ENCODE measurements at regions not wholly inside any gene's neighbourhood (a gene's known extent, or its start where the extent isn't known, plus 50 kb on each side); places are given as distances from the start of the nearest gene placed in this dataset.
"Not testable (repeated sequence)": the region's sequence is repeated elsewhere in the genome, so short reads cannot be mapped to it uniquely, and the experiment has no call there.

- Histone ChIP-seq H3K27ac (no peak overlapping the region), H3K4me3 (no peak overlapping the region)
Observed at GRCh38 chr5:62767650-62768049, 189.0 kb downstream of the LRRC70 start.

GRCh38 chr5:62767077-62767476, 188.5 kb downstream of the LRRC70 start:
- no peak overlapping the region for H3K27ac ChIP-seq
- H3K4me3 ChIP-seq = no peak overlapping the region

GRCh38 chr5:62762503-62762902, 183.9 kb downstream of the LRRC70 start:
- Histone ChIP-seq H3K27ac (no peak overlapping the region), H3K4me3 (no peak overlapping the region)

GRCh38 chr5:62757686-62758085, 179.1 kb downstream of the LRRC70 start:
- not testable (repeated sequence) for H3K4me3 ChIP-seq, H3K27ac ChIP-seq

- not testable (repeated sequence) for H3K27ac ChIP-seq, H3K4me3 ChIP-seq
Observed at GRCh38 chr5:62752998-62753367, 174.4 kb downstream of the LRRC70 start.

- H3K4me3 ChIP-seq, H3K27ac ChIP-seq: not testable (repeated sequence)
Observed at GRCh38 chr5:62752056-62752997, 173.7 kb downstream of the LRRC70 start.

GRCh38 chr5:62742207-62742606, 163.6 kb downstream of the LRRC70 start:
- no peak overlapping the region for H3K27ac ChIP-seq
- no peak overlapping the region for H3K4me3 ChIP-seq

GRCh38 chr5:62741761-62742160, 163.1 kb downstream of the LRRC70 start:
- Histone ChIP-seq H3K27ac (no peak overlapping the region), H3K4me3 (no peak overlapping the region)

- no peak overlapping the region for H3K4me3 ChIP-seq
- H3K27ac ChIP-seq = no peak overlapping the region
Observed at GRCh38 chr5:62737766-62738165, 159.1 kb downstream of the LRRC70 start.

GRCh38 chr5:62732677-62733121, 154.1 kb downstream of the LRRC70 start:
- Histone ChIP-seq H3K27ac (no peak overlapping the region), H3K4me3 (no peak overlapping the region)

GRCh38 chr5:62731022-62731421, 152.4 kb downstream of the LRRC70 start:
- Histone ChIP-seq H3K27ac (no peak overlapping the region), H3K4me3 (no peak overlapping the region)

- H3K27ac ChIP-seq = no peak overlapping the region
- H3K4me3 ChIP-seq = no peak overlapping the region
Observed at GRCh38 chr5:62729675-62730074, 151.1 kb downstream of the LRRC70 start.

GRCh38 chr5:62727861-62728260, 149.2 kb downstream of the LRRC70 start:
- Histone ChIP-seq H3K27ac (no peak overlapping the region), H3K4me3 (no peak overlapping the region)

- Histone ChIP-seq H3K27ac (no peak overlapping the region), H3K4me3 (no peak overlapping the region)
Observed at GRCh38 chr5:62727184-62727583, 148.6 kb downstream of the LRRC70 start.

GRCh38 chr5:62722360-62722759, 143.7 kb downstream of the LRRC70 start:
- no peak overlapping the region for H3K27ac ChIP-seq

GRCh38 chr5:62720031-62720441, 141.4 kb downstream of the LRRC70 start:
- H3K4me3 ChIP-seq = no peak overlapping the region
- H3K27ac ChIP-seq = no peak overlapping the region

More at GRCh38 chr5:62722360-62722759, 143.7 kb downstream of the LRRC70 start:
- no peak overlapping the region for H3K4me3 ChIP-seq

- Histone ChIP-seq H3K4me3 (no peak overlapping the region), H3K27ac (no peak overlapping the region)
Observed at GRCh38 chr5:62719061-62719720, 140.6 kb downstream of the LRRC70 start.

- H3K27ac ChIP-seq = no peak overlapping the region
Observed at GRCh38 chr5:62718324-62718723, 139.7 kb downstream of the LRRC70 start.

GRCh38 chr5:62717301-62717933, 138.8 kb downstream of the LRRC70 start:
- Histone ChIP-seq H3K4me3 (no peak overlapping the region), H3K27ac (no peak overlapping the region)

More at GRCh38 chr5:62718324-62718723, 139.7 kb downstream of the LRRC70 start:
- no peak overlapping the region for H3K4me3 ChIP-seq

GRCh38 chr5:62714296-62714695, 135.7 kb downstream of the LRRC70 start:
- H3K27ac ChIP-seq = no peak overlapping the region
- no peak overlapping the region for H3K4me3 ChIP-seq

All from skin epidermis (tissue), 12 donors.